HG03457 (cell line): ENCODE measurements at regions not wholly inside any gene's neighbourhood (a gene's known extent, or its start where the extent isn't known, plus 50 kb on each side); places are given as distances from the start of the nearest gene placed in this dataset.
"Not testable (repeated sequence)": the region's sequence is repeated elsewhere in the genome, so short reads cannot be mapped to it uniquely, and the experiment has no call there.

Experiments used
- ATAC-seq: cut with Tn5 transposase; IDR thresholded peaks from one replicate; pipeline ENCODE4 v1.9.1; 2021; ENCODE audit warnings: moderate number of reproducible peaks; ENCODE audit not compliant: unreplicated experiment

DNA sequence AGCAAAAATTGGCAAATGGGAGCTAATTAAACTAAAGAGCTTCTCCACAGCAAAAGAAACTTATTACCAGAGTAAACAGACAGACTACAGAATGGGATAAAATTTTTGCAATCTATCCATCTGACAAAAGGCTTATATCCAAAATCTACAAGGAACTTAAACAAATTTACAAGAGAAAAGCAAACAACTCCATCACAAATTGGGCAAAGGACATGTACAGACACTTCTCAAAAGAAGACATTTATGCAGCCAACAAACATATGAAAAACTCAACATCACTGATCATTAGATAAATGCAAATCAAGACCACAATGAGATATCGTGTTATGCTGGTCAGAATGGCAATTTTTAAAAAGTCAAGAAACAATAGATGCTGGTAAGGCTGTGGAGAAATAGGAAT, 315.6 kb downstream of the DMAC1 start:
- ATAC-seq, result not testable (repeated sequence)

GRCh38 chr9:7481570-7481969, 318.0 kb downstream of the DMAC1 start:
- ATAC-seq, result no peak

DNA sequence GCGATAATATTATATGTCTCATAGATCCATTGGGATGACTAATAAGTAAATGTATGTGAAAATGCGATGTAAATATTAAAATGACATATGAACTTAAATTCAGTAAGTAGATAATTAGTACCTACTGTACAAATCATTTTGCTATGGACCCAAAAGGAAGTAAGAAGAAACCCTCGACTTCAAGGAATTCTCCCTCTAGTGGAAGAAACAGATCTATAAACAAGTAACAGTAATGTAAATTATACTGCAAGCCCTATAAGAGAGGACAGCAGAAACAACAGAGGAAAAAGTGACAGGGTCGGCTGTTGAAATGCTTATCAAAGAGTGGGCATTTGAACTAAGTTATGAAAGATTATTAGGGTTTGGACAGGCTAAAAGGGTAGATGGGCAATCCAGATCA, 320.3 kb downstream of the DMAC1 start:
- ATAC-seq, result no peak

- no peak for ATAC-seq
Observed at GRCh38 chr9:7478646-7479045, 320.9 kb downstream of the DMAC1 start.

DNA sequence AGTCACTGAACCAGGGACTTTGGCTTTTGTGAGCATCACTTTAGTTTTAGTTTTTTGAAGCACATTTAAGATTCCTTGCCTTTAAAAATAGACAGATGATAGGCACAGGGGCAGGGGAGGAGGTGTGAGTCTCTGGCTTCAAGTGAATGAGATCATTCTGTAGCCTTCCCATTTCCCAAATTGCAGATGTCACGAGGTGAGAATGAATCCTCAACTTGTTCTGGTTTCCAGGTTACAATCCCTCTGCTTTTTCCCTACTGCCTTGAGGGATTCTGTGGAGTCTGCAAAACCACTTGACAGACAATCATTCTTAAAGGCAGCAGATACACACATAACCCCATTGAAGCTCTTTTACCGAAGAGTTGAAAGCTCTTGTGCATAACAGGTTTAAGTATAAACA, 332.4 kb downstream of the DMAC1 start:
- ATAC-seq, result no peak

DNA sequence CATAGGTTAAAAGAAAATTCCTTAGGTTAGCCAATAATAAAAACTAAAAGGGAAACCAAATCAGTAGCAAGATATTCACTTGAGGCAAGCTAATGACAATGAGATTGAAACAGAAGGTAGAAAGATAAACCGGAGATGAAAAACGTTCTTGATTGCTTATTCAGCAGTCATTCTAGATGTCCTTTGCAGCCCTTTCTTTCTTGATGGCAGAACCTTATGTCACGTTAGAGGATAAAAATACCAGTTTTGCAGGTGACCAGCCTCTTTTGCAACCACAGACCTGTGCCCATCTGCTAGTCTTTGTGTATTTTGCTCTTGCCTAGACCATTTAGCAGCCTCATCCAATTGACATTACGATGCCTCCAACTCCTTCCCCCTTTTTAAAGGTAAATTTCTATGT, 337.8 kb downstream of the DMAC1 start:
- no peak for ATAC-seq

DNA sequence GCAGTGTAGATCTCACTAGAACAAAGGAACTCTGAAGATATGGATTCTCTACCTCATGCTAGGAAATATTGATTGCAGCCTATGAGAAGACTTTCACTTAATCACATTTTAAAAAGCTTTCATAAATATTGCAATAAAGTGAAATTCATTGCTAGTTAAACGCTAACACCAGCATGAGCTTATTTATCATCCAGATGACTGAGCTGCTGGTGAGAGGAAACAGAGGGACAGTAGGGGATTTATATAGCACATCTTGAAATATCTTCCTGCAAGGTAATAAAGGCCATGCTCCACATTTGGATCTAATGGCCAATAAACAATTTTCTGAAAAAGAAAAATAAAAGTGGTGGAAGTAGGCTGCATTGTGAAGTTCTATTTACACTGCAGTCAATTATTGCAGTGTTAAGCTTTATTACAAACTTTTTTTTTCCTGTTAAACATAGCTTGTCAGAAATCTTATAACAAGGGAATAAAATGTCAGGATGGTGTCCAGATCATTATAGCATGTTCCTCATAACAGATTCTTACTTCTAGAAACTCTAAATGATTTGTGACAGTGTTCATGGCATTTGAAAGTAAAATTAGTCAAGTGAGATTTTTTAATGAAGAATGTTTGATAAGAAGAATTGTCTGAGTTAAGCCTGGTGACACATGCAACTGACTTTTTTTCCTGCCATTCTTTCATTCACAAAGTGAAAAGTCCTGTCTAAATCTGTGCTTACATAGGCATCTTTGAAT, 342.6 kb downstream of the DMAC1 start:
- no peak for ATAC-seq

DNA sequence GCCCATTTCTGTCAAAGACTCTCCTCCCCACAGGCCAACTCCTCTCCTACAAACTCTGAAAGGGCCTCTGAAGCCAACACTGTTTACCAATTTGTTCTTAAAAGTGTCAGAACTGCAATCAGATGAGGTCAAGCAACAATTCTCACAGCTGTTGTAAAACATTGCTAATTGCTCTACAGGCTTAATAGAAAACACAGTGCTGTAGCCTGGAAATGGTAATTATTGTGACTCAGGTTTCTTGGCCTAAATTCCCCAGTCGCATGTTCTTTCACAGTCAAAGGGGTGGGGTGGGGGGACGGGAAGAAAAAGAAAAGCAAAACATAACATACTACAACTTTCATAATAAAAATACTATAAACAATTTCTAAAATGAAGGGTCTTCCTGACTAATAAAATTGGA, 343.2 kb downstream of the DMAC1 start:
- no peak for ATAC-seq

DNA sequence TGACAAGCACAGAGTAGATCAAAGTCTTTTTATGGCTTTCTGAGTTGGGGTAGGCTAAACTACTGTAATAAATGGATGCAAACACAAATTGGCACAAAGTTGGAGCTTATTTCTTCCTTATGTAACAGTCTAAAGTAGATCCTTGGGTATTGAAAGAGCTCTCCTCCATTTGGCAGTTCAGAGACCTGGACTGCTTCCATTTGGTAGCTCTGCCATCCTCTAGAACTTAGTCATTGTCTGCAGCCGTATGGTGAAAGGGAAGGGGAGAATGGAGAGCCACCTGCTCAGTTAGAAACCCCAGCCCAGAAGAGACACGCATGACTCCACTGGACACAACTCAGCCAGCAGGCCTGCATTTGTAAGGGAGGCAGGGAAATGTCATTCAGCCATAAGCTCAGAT, 345.0 kb downstream of the DMAC1 start:
- no peak for ATAC-seq

DNA sequence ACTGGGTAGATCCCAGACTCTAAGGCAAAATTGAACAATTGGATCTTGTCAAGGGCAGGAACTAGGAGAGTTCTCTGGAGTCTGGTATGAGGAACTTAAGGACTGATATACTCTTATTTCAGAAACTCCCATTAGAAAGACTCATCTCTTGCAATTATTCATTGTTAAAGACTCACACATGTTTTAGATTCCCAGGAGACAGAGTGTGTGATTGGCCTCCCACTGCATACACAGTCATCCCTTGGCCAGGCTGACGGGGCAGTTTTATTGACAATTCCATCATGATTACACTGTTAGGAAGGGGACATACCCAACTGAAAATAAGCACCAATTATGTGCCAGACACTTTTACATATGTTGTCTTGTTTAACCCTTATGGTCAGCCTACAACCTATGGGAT, 347.2 kb downstream of the DMAC1 start:
- ATAC-seq, result no peak

DNA sequence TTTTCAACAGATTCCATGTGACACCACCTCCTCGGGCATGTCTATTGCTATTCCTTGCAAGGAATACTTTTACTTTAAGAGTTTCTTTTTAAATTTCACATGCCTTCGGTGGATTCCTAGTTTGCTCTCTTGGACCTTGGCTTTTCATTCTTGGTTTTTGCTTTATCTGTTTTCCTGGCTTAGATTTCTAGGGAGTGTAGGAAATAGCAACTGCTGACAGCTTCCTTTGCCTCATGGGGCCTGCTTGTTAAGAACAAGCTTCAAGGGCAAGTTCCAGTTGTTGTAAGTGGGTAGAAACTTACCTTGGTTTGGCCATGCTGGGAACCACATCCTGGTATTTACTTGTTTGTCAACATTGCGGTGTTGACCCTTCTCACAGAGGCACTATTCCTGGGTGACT, 348.5 kb downstream of the DMAC1 start:
- ATAC-seq, result no peak

GRCh38 chr9:7443541-7443940, 356.0 kb downstream of the DMAC1 start:
- ATAC-seq, result no peak

DNA sequence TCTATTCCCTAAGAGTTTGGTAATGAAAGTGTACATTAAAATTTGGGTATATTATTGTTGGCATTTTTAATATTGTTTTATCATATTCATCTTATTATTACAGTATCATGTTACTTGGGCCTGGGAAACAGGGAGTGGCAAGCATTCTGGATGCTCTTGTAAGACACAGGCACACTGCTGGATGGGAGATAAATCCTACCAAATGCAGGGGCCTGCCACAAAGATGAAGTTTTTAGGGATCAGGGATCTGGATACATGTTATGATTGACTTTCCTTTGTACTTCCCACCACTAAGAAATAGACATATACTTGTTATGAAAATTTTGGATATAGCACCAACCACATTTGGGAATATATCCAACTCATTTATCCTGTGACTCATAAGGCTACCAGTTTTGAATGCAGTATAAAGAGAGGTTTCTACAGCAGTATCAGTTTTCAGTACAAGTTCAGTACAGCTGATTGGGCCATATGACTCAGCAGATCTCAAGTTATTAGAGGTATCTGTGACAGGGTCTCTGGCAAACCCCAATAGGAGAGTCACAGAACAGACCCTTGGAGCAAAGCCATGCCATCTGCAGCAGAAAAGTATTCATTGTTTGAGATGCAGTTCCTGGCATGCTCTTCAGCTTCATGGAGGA, 360.1 kb downstream of the DMAC1 start:
- ATAC-seq, result no peak

GRCh38 chr9:7436754-7437153, 362.8 kb downstream of the DMAC1 start:
- ATAC-seq, result no peak

DNA sequence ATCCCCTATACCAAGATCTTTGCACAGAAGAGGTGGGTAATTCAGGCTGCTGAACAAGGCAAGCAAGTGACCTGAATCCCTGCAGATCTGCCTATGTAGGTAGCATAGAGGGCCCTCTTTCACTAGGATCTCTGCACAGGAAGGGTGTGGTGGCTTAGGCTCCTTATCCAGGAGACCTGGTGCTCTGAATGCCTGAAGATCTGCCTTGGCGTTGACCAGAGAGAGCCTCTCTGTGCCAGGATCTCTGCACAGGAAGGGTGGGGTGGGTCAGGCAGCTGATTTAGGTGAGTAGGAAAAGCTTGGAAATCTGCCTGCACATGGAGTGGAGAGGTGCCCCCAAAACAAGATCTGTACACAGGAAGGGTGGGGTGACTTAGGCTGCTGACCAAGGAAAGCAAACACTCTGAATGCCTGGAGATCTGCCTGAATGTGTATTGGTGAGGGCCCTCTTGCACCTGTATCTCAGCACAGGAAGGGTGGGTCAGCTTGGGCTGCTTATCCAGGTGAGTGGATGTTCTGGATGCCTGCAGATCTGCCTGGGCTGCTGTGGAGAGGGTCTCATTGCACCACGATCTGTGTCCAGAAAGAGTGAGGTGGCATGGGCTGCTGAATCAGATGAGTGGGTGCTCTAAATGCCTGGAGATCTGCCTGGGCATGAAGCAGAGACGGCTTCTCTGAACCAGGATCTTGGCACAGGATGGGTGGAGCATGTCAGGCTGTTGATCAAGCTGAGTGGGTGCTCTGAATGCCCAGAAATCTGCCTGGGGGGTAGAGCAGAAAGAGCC, 365.9 kb downstream of the DMAC1 start:
- no peak for ATAC-seq

GRCh38 chr9:7432989-7433388, 366.6 kb downstream of the DMAC1 start:
- no peak for ATAC-seq

DNA sequence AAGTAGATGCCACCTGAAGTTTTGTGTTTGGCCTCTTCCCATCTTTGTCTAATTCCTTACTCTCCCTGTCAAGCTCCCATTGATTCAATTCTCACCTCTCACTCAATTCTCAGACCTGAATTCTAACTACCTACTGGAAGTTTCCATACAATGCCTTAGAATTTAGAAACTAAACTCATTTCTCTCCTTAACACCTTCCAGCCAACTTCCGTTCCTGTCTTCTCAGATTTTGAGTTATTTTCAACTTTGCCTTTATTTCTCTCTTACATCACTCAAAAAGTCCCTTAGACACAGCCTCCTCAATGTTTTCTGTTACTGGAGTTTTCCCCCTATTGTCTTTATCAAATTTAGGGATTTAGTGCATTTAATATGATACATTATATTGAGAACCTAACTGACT, 382.2 kb downstream of the DMAC1 start:
- ATAC-seq, result not testable (repeated sequence)

DNA sequence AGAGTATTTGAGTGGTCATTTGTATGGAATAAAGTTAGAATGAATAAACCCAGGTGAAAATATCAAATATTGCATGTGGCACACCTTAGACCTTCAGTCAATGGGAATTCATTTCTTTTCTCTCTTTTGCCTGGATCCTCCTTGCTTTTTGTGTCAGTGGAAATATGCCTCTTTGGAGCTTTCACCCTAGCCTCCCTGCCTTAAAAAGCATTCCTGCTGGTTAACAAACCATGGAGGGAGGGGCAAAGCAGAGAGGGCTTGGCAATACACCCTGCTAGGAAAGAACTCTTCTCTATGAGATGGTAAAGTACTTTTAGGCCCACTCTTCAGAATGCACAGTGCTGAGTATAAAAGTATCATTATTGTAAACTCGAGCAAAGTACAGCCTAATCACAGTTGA, 383.7 kb downstream of the DMAC1 start:
- no peak for ATAC-seq

DNA sequence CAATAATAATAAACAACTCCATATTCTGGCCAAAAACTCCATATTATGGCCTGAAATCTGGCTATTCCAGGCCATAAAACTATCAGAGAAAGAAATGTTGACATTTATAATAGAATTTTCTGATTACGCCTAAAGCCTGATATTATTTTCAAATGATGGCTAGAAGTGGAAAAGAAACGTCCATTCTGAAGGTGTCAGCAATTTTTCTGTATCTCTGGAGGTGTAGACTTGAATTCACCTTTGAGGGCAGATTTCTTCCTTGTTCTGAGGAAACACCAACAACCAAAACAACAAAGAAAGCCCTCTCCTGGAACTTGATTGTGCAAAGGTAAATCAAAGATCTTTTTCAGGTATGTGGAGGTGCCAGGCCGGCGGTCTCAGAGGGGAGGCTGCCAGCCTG, 390.7 kb downstream of the DMAC1 start:
- ATAC-seq, result no peak

- no peak for ATAC-seq
Observed at GRCh38 chr9:7407246-7407645, 392.3 kb downstream of the DMAC1 start.

- no peak for ATAC-seq
Observed at GRCh38 chr9:7405924-7406604, 393.5 kb downstream of the DMAC1 start.
